ENCODE measurements at regions not wholly inside any gene's neighbourhood (a gene's known extent, or its start where the extent isn't known, plus 50 kb on each side); places are given as distances from the start of the nearest gene placed in this dataset.

DNA sequence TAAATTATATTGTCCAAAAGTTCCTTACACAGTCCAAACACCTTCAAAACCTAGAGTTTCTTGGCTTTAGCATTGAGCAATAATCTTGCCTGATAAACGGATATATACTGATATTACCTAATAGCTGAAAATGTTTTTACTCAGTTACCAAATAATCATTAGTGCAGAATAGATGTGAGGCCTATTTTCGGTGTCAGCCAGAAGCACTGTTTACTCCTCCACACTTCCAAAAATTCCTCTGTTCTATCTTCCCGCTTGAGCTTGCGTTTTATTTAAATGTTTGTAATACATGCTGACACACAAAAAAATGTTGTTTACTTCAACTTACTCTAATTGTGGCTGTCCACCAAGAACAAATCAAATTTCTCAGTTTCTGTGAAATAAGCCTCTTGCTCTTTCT, 606.2 kb upstream of the TEX47 start:
- Histone ChIP-seq H2AFZ (ENCODE audit: low read depth, low read length) (no peak overlapping the region), H3K27ac (ENCODE audit: extremely low read depth, low read depth, low read length) (no peak overlapping the region), H3K4me2 (ENCODE audit: insufficient read depth, low read length) (no peak overlapping the region), H3K9ac (ENCODE audit: insufficient read depth in 1 of 2, low read depth in 2 of 2, low read length in 2 of 2) (no peak overlapping the region), H3K9me1 (ENCODE audit: control insufficient read depth, insufficient read depth, low read length) (no peaks in the 10 kb centered on the region), H3K4me1 (replicated peaks in 1 of 2; ENCODE audit: control insufficient read depth in 2 of 2, insufficient read depth in 2 of 2, low read length in 2 of 2) (no peaks in the 10 kb centered on the region), H3K4me3 (no peak overlapping the region), H3K9me3 (replicated peaks; ENCODE audit: control insufficient read depth, insufficient read depth, low read depth, low read length) (no peaks in the 10 kb centered on the region; the same call in 1 of the 2 replicates), H3K79me2 (ENCODE audit: control insufficient read depth, insufficient read depth, low read length) (no peaks in the 10 kb centered on the region), H3K27me3 (ENCODE audit: control insufficient read depth in 2 of 2, insufficient read depth in 2 of 2, low read length in 2 of 2) (no peaks in the 10 kb centered on the region), H4K20me1 (replicated peaks; ENCODE audit: control insufficient read depth, insufficient read depth, low read length) (no peaks in the 10 kb centered on the region), H3K36me3 (ENCODE audit: control insufficient read depth, insufficient read depth, low read length) (no peaks in the 10 kb centered on the region)
- ATAC-seq (no peak), DNase-seq (ENCODE audit: extremely low read depth in 1 of 4, low spot score in 3 of 4) (no peak), FAIRE-seq (no peak)
- BruUV-seq (replicated peaks), result no TSS peak
- CTCF ChIA-PET (ENCODE audit: low intra/inter-chr PET ratio), result no interaction called here
- WGBS (ENCODE audit: insufficient coverage, low coverage, missing lambda C conversion rate), result 1% methylated on average over 4 of the region's 4 CpGs
- intact Hi-C loops (cut with micrococcal nuclease) (no loop called here), in situ Hi-C loops (cut with MboI) (no loop called here)
- TF ChIP-seq ZNF589 (CRISPR knock-in tag; IDR thresholded peaks at IDR 0.05; ENCODE audit: low read depth), result no peak
- no peak for TF ChIP-seq ZNF830 (CRISPR knock-in tag; IDR thresholded peaks at IDR 0.05)
- TF ChIP-seq, protein P1, sequence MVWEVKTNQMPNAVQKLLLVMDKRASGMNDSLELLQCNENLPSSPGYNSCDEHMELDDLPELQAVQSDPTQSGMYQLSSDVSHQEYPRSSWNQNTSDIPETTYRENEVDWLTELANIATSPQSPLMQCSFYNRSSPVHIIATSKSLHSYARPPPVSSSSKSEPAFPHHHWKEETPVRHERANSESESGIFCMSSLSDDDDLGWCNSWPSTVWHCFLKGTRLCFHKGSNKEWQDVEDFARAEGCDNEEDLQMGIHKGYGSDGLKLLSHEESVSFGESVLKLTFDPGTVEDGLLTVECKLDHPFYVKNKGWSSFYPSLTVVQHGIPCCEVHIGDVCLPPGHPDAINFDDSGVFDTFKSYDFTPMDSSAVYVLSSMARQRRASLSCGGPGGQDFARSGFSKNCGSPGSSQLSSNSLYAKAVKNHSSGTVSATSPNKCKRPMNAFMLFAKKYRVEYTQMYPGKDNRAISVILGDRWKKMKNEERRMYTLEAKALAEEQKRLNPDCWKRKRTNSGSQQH (CRISPR knock-in tag; IDR thresholded peaks at IDR 0.05), result no peak
- TF ChIP-seq, protein P2, sequence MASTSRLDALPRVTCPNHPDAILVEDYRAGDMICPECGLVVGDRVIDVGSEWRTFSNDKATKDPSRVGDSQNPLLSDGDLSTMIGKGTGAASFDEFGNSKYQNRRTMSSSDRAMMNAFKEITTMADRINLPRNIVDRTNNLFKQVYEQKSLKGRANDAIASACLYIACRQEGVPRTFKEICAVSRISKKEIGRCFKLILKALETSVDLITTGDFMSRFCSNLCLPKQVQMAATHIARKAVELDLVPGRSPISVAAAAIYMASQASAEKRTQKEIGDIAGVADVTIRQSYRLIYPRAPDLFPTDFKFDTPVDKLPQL (IDR thresholded peaks at IDR 0.05; ENCODE audit: extremely low read depth, insufficient read length), result no peak
- no peak for TF ChIP-seq ZNF239 (CRISPR knock-in tag; IDR thresholded peaks at IDR 0.05)
- no peak for TF ChIP-seq ZNF124 (CRISPR knock-in tag; IDR thresholded peaks at IDR 0.05)
- no peak for TF ChIP-seq NFYB (IDR thresholded peaks at IDR 0.05; ENCODE audit: extremely low read depth, insufficient read length)
- POLR2A ChIA-PET, result no interaction called here

Data from K562 (cell line).